Right ventricle myocardium inferior (tissue), 1 donor: ENCODE measurements at regions not wholly inside any gene's neighbourhood (a gene's known extent, or its start where the extent isn't known, plus 50 kb on each side); places are given as distances from the start of the nearest gene placed in this dataset.

Source experiments
- ATAC-seq: fragments of 200-7000 bp; cut with Tn5 transposase; one replicate; pipeline ENCODE4 v1.9.1; 2020; ENCODE audit warnings: mild to moderate bottlenecking, moderate library complexity
- DNase-seq: peaks from one replicate; pipeline ENCODE4 v3.0.0; 2021; ENCODE audit errors: missing footprints
- intact Hi-C: fragments of 100-400 bp; cut with DNase I; formaldehyde crosslinking; loops from one replicate; pipeline ENCODE4 v1.11.0; 2022
- donor health status: DM: no; HTN: yes; CAD: no; lungs with severe emphysema.

DNA sequence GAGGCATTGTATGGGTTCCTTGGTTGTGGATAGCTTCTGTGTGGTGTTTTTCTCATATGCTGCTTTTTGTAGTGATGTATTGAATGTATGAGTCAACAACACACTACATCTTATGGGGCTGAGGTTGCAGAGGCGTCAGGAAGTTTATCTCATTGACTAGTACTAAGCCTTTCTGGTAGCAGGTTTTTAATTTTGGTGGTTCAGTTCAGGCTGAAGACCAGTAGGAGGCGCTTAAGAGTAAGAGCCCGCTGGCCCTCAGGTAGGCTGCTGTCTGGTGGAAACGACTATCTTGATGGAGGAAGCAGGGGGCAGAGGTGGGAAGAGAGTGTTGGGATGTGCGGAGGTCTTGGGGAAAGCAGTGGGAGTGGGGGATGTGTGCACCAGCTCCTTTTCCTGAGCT lies 62.4 kb downstream of the RTP4 start:
- no peak for ATAC-seq
- DNase-seq: no peak
- intact Hi-C loops: no loop called here
